ENCODE measurements at regions not wholly inside any gene's neighbourhood (a gene's known extent, or its start where the extent isn't known, plus 50 kb on each side); places are given as distances from the start of the nearest gene placed in this dataset.

- TF ChIP-seq, protein P1, sequence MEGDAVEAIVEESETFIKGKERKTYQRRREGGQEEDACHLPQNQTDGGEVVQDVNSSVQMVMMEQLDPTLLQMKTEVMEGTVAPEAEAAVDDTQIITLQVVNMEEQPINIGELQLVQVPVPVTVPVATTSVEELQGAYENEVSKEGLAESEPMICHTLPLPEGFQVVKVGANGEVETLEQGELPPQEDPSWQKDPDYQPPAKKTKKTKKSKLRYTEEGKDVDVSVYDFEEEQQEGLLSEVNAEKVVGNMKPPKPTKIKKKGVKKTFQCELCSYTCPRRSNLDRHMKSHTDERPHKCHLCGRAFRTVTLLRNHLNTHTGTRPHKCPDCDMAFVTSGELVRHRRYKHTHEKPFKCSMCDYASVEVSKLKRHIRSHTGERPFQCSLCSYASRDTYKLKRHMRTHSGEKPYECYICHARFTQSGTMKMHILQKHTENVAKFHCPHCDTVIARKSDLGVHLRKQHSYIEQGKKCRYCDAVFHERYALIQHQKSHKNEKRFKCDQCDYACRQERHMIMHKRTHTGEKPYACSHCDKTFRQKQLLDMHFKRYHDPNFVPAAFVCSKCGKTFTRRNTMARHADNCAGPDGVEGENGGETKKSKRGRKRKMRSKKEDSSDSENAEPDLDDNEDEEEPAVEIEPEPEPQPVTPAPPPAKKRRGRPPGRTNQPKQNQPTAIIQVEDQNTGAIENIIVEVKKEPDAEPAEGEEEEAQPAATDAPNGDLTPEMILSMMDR (IDR thresholded peaks at IDR 0.05) = no peak
- TF ChIP-seq POLR2A (IDR thresholded peaks at IDR 0.05) = no peak
These were observed 376.5 kb upstream of the ZNF717 start for GRCh38 chr3:76161856-76162255.
